ENCODE measurements at regions not wholly inside any gene's neighbourhood (a gene's known extent, or its start where the extent isn't known, plus 50 kb on each side); places are given as distances from the start of the nearest gene placed in this dataset.

- H3K4me3 ChIP-seq (ENCODE audit: control insufficient read depth, low read depth, low read length), result no peak overlapping the region
- no peak for TF ChIP-seq CTCF (conservative IDR thresholded peaks at IDR 0.05; ENCODE audit: control insufficient read depth, insufficient read depth, low read depth, low read length)
- no peak for DNase-seq (ENCODE audit: low read depth)
Observed at GRCh38 chr6:15826814-15827318, 164.0 kb upstream of the DTNBP1 start.

GRCh38 chr6:15825332-15825930 is 162.6 kb upstream of the DTNBP1 start:
- DNase-seq (ENCODE audit: low read depth), result no peak
- H3K4me3 ChIP-seq (ENCODE audit: control insufficient read depth, low read depth, low read length), result no peak overlapping the region
- TF ChIP-seq CTCF (conservative IDR thresholded peaks at IDR 0.05; ENCODE audit: control insufficient read depth, insufficient read depth, low read depth, low read length), result no peak

GRCh38 chr6:15824811-15825210 is 162.0 kb upstream of the DTNBP1 start:
- no peak for DNase-seq (ENCODE audit: low read depth)

GRCh38 chr6:15823838-15824414 is 161.1 kb upstream of the DTNBP1 start:
- no peak for TF ChIP-seq CTCF (conservative IDR thresholded peaks at IDR 0.05; ENCODE audit: control insufficient read depth, insufficient read depth, low read depth, low read length)
- DNase-seq (ENCODE audit: low read depth), result no peak
- H3K4me3 ChIP-seq (ENCODE audit: control insufficient read depth, low read depth, low read length), result no peak overlapping the region

More at GRCh38 chr6:15824811-15825210, 162.0 kb upstream of the DTNBP1 start:
- TF ChIP-seq CTCF (conservative IDR thresholded peaks at IDR 0.05; ENCODE audit: control insufficient read depth, insufficient read depth, low read depth, low read length), result no peak
- H3K4me3 ChIP-seq (ENCODE audit: control insufficient read depth, low read depth, low read length), result no peak overlapping the region

- no peak for DNase-seq (ENCODE audit: low read depth)
- TF ChIP-seq CTCF (conservative IDR thresholded peaks at IDR 0.05; ENCODE audit: control insufficient read depth, insufficient read depth, low read depth, low read length), result no peak
- no peak overlapping the region for H3K4me3 ChIP-seq (ENCODE audit: control insufficient read depth, low read depth, low read length)
Observed at GRCh38 chr6:15822835-15823234, 160.0 kb upstream of the DTNBP1 start.

GRCh38 chr6:15819841-15820240 is 157.0 kb upstream of the DTNBP1 start:
- H3K4me3 ChIP-seq (ENCODE audit: control insufficient read depth, low read depth, low read length), result no peak overlapping the region
- DNase-seq (ENCODE audit: low read depth), result no peak
- no peak for TF ChIP-seq CTCF (conservative IDR thresholded peaks at IDR 0.05; ENCODE audit: control insufficient read depth, insufficient read depth, low read depth, low read length)
